K562 (cell line): ENCODE measurements at regions not wholly inside any gene's neighbourhood (a gene's known extent, or its start where the extent isn't known, plus 50 kb on each side); places are given as distances from the start of the nearest gene placed in this dataset.

Source experiments
- EP300 ChIP-seq: IDR thresholded peaks from 2 replicates; pipeline ENCODE4 v1.6.1; 2012; ENCODE audit warnings: low read length, improper control_type of control experiment
- JUND ChIP-seq, 2 experiments: IDR thresholded peaks; 2 replicates in 1 of 2; 3 replicates in 1 of 2; pipeline ENCODE4 v1.6.1; 2011; ENCODE audit warnings: borderline replicate concordance in 2 of 2, low read depth in 2 of 2, low read length in 2 of 2, improper control_type of control experiment in 1 of 2, missing biosample characterization in 1 of 2, missing genetic modification characterization in 1 of 2, missing genetic modification reagents in 1 of 2
- POLR2AphosphoS2 ChIP-seq: IDR thresholded peaks from 2 replicates; pipeline ENCODE4 v1.6.1; 2012; ENCODE audit warnings: low read length, improper control_type of control experiment
- RFX5 ChIP-seq: IDR thresholded peaks from 2 replicates; pipeline ENCODE4 v1.6.1; 2011; ENCODE audit warnings: low read depth, mild to moderate bottlenecking, improper control_type of control experiment, low read length
- ZNF197 ChIP-seq: fragments of 200-800 bp; sonication (Bioruptor generic); IDR thresholded peaks from 2 replicates; pipeline ENCODE4 v1.6.1; 2016; ENCODE audit warnings: low read depth, missing genetic modification characterization, missing compliant biosample characterization
- ZNF717 ChIP-seq: fragments of 250-450 bp; sonication (Bioruptor Pico); IDR thresholded peaks from 2 replicates; pipeline ENCODE4 v1.5.0; 2021

GRCh38 chr6:169885131-169885530, 133.7 kb downstream of the ERMARD start:
- TF ChIP-seq RFX5 = no peak
- no peak for TF ChIP-seq ZNF717
- TF ChIP-seq POLR2AphosphoS2 = no peak
- TF ChIP-seq JUND (IDR thresholded peaks at IDR 0.05; ENCODE audit: borderline replicate concordance, low read depth, low read length) = no peak
- no peak for TF ChIP-seq JUND (tag; IDR thresholded peaks at IDR 0.05; ENCODE audit: borderline replicate concordance, low read depth, low read length)
- TF ChIP-seq ZNF197 (CRISPR knock-in tag) = no peak
- no peak for TF ChIP-seq EP300
